ENCODE measurements at regions not wholly inside any gene's neighbourhood (a gene's known extent, or its start where the extent isn't known, plus 50 kb on each side); places are given as distances from the start of the nearest gene placed in this dataset.

DNA sequence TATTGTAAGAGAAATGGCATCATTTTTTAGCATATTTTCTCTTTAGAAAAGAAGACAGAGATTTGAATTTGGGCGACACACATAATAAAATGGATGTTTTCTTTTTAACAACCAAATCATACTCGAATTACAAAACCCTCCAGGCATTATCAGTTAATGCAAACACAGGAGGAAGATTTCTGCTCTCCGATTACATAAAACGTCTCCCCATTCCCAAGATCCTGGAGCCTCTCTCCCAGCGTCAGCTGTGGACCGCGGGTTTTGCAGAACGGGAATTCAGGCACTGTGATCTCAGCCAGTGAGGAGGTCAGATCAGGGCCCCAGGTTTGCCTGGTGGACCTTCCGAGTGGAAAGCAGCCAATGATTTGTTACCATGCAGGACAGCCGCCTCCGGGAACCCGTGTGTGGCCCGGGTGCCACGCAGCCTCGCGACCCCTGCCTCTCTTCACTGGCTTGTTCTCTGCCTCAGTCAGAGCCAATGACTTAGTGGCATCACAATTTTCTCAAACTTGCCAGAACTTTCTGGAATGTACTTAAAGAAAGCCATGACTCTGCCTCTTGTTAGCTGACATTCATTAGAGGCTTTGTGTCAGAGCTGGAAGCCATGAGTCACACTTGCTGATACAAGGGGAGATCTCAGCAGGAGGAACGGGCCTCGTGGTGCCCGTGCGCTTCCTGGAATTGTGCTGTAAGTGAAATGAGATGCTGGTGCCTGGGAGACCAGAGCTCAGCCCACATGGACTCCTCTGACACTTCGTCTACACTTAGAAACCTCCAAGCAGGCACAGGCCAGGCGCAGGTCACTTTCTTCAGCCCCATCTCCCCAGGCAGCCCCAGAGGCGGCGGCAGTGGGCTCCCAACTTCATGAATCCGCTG lies 246.1 kb downstream of the KLF6 start:
- DNase-seq (ENCODE audit: low spot score) = peak; percentile 36

DNA sequence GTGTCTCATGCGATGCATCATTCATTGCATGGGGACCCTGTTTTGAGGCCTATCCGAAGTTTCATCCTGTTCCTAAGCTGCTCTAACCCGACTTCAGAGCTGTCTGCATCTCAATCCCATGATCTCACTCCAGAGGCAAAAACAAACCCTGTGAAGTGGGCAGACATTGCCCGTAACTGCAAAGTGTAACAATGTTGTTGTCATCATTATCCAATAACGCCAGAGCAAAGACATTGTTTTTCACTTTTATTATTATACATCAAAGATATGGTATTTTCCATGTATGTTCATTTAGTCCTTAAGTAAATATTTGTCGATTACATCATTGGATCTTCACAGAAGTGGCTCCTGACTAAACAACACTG lies 246.7 kb downstream of the KLF6 start:
- no peak for DNase-seq (ENCODE audit: low spot score)

DNA sequence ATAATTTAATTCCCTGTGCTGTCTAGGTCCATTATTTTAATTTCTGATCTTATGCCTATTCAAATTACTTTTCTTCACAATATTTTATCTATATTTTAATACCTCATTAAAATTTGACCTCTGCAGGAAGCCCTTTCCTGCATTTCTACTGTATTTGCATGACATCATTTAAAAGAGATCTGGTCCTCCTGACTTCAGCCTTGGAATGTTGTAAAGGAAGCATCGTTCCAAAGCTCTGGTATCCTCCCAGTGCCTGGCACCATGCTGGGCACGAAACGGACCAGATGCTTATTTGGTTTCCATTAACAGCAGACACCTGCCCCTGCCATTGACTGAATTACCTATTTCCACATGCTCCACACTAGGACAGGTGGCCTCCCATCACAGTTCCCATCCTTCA lies 247.5 kb downstream of the KLF6 start:
- DNase-seq (ENCODE audit: low spot score) = no peak

DNA sequence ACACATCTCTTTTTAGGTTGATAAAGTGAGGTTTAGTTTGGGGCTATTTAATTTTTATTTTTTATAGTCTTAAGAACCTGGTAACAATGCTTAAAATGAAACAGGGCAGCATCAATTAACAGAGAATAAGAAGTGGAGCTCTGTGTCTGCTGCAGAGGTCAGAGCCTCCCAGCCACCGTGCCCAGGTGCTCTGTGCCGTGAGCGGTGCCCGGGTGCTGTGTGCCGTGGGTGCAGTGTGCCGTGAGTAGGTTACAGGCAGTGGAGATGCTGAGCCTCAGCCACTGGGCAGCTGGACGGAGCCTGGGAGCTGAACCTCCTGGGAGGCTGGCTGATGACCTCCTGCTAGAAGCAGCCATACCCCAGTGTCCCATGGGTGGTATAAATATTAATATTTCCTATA lies 250.0 kb downstream of the KLF6 start:
- no peak for DNase-seq (ENCODE audit: low spot score)

DNA sequence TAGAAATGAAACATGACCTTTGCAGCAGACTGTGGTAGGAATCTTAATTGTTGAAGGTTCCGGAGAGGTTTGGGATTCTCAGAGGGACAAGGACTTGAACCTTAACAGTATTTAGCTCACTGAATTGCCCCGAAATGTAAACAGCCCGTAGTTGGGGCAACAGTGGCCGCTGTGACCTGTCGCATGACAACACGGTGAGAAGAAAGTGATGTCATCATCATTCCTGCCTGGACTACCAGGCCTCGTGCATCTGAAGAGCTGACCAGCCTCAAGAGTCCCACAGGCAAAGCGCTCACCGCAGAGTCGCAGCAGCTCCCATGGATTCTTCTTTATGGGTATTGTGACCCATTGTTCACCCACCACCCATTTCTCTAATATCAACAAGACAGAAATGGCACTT lies 250.6 kb downstream of the KLF6 start:
- DNase-seq (ENCODE audit: low spot score) = no peak

DNA sequence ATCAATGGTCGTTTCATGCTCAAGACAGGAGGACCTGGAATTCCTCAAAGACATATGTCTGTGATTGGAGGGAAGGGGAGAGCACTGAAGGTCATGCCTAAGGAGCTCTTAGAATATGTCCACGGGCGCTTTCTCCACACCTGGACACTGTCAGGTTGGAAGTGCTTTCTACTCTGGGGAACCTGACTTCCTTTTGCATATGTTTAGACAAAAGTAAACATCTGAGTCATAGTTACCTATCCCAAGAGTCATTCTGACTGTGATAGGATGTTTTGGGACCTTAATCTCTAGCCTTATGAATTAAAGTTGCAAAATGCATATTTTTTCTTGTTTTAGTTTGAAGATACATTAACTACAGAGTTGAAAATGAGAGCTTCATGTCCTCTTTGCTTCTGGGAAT lies 251.7 kb downstream of the KLF6 start:
- no peak for DNase-seq (ENCODE audit: low spot score)

DNA sequence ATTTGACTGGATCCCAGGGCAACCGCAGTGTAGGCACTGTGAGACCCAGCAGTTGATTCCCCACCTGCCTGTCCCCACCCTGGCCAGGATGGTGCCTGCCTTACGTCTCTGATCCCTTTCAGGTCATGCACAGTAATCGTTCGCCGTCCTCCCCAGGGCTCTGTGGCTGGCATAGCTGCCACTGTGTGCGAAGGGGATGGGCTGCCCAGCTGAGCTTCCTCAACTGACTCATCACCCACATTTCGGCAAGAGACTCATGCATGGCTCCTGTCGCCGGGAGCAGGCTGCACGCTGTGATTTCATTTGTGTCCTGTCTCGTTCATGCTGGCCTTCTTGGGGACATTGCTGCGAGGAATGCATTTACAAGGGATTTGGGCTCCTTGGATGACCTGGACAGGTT lies 252.4 kb downstream of the KLF6 start:
- DNase-seq (ENCODE audit: low spot score) = no peak

DNA sequence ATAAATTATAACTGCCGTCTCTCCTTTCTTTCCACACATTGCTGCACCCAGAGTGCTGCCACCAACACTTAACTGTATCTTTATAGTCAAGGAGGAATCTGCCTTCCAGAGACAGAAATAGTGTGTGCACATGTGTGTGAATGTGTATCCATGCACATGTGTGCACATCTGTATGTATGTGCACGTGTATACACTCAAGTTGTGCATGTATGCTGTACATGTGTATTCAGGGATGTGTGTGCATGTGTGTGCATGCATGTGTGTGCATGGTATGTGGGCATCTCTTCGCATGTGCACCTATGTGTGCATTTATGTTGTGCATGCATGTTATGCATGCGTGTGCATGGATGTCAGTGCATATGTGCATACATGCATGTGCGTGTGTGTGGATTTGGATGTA lies 253.3 kb downstream of the KLF6 start:
- DNase-seq (ENCODE audit: low spot score) = no peak

DNA sequence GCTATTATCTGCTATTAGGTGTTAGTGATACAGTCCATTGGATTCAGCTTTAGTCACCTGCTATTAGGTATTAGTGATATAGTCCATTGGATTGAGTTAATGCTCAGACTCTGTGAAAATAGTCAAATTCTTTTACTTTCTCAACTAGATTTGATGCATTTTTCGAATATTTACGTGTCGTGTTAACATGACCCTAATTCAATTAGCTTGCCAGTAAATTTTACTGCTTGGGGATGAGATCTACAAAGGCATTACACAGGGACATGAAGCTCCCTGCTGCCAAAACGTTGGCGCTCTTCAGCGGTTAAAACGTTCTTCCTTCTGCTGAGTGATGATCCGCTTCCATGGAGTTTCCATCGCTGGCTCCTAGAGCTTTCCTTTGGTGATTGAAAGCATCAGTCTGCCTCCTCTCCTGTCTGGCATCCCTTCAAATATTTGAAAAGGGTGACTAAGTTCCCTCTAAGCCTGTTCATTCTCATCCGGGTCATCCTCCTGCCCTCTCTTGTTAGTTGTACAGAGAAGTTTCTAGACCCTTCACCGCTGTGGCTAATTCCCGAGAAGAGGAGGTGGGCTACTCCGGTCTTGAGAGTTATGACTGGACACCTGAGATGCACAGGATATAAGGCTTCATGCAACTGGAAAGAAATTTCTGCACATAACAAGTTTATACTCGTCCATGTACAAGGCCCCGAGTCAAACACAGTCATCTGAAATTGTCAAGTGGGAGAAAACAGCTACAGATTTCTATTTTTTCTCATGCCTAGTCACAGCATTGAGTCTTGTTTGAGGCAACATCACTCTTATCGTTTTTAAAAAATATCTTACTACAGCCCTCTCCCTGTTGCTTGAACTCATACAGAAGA lies 254.0 kb downstream of the KLF6 start:
- DNase-seq (ENCODE audit: low spot score) = no peak

DNA sequence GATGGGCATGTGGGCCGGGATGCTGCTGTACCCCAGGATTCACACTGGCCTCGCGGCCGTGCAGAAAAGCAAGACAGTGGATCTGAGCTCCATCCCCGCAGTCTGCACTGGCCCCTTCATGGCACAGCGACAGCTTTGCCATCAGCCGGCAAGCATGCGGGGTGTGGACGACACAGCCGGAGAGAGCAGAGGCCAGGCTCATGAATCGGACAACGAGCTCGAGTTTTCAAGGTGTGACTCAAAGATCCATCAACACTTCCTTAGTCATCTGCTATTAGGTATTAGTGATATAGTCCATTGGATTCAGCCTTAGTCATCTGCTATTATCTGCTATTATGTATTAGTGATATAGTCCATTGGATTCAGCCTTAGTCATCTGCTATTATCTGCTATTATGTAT lies 254.7 kb downstream of the KLF6 start:
- no peak for DNase-seq (ENCODE audit: low spot score)

DNA sequence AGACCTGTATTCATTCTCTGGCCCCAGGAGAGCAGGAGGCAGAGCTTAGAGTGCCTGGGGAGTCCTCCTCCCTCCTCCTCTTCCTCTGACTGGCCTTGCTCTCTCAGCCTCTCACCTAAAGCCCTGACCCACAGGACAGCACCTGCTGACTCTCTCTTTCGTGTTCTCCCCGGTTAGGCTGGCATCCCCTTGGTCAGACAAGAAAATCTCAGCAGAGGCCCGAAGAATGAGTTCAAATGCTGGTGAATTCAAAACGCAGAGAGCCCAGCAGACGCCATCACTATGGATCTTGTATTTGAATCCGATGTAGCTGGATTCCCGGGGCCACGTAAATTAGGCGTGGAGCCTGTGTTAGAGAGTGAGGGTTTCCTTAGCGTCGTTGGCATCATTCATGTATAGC lies 255.3 kb downstream of the KLF6 start:
- DNase-seq (ENCODE audit: low spot score) = no peak

DNA sequence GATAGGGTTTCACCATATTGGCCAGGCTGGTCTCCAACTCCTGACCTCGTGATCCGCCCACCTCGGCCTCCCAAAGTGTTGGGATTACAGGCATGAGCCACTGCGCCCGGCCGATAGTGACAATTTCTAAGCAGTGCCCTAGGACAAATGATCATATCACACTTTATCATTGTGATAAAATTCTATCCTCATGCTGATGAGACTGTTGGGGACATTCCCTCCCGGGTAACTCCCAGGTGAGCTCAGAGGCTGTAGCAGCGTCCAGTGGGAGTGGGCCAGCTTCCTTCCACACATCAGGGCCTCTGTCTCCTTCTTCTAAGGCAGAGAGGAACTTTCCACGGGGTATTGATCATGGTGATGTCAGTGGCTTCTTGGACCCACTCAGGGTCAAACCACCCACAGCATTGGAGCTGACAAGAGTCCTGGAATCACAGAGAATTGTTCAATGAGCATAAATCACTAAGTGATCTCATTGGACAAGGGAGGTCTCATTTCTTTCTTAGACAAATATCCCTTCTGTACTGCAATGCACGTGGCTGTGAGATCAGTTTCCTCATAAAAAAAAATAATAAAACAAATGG lies 256.1 kb downstream of the KLF6 start:
- no peak for DNase-seq (ENCODE audit: low spot score)

DNA sequence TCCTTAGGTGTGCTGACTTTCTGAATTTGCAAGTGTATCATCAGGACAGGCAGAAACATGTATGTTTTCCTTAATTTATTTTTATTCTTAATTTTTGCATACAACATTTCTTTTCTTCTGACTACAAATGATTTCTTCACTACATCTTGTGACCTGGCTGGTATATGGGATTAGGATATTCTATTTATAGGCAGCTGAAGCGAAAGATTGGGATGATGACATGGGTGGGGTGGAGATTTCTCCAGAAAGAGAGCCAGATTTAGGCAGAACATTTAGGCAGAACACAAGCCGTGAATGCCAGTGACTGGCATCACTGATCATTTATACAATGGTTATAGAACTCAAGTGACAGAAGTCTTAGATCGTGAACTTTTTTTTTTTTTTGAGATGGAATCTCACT lies 256.7 kb downstream of the KLF6 start:
- no peak for DNase-seq (ENCODE audit: low spot score)

DNA sequence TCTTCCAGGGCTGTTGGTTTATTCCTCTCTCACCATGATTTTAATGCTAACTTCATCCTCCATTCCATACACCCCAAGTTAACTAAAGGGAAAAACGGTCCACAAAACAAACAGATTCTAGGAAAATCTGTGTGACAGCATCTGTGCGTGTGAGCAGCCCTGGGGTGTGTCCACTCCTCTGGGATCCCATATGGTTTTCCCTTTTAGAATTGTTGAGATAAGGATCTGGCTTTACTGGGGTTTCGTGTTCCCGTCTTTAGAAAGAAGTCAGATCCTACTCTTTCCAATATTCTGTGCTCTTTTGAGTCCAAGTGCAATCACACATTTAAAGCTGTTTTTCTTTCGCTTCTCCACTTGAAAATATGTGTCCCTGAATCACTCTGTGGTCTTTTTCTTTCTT lies 257.1 kb downstream of the KLF6 start:
- DNase-seq (ENCODE audit: low spot score) = no peak

DNA sequence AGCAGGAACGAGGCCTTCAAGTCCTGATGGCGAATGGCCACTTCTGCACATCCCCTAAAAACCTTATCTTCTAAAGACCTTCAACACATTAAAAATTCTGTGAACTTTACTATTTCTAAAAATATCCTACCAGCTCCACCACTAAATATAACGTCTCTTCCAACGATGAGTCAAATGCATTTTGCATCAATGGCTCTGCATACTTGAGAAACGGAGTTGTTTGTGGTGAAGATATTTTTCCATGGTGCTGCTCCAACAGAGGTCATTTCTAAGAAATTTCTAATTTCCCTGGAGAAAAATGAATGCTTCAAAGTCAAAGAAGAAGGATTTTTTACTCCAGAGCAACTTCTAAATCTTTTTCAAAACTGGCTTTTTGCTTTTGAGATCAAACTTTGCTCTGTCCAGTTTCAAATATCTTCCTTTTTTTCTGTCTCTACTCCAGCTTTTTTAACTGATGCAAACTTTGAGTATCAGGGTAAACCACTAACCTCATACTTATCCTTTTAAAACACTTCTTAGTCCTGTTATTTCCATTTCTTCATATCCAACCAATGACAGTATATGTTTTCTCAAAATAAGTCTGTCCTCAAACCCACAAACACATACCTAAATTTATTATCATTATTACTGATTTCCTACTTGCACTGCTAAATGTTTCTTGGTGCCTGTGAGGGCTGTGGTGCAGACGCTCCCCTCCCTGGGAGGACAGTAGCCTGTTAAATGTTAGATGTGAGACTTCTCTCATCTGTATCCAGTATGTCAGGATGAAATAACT lies 258.1 kb downstream of the KLF6 start:
- no peak for DNase-seq (ENCODE audit: low spot score)

DNA sequence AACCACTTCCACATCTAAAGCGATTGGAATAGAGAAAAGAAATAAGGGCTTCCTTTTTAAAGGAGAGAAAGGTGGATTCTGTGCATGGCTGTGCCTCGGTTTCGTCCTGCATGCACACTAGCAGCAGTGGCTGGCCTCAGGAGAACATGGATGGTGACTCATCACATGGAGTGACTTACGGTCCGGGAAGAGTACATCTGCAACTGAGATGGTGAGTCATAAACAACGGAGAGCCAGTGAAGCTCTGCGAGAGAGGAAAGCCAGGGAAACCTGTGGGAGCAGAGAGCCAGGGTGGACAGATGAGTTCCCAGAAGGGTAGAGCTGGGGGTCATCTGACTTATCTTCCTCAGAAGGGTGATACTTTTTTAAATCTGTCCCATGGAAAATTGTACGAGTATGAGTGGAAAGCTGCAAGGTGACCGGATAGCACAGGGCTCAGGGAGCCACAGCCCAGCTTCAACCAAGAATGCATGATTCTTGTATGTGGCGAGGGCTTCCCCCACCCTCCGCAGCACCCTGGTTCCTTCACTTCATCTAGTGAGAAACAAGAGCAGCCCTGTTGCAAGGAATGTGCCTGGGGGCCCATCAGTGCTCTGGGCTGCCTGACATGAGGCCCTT lies 259.1 kb downstream of the KLF6 start:
- no peak for DNase-seq (ENCODE audit: low spot score)

DNA sequence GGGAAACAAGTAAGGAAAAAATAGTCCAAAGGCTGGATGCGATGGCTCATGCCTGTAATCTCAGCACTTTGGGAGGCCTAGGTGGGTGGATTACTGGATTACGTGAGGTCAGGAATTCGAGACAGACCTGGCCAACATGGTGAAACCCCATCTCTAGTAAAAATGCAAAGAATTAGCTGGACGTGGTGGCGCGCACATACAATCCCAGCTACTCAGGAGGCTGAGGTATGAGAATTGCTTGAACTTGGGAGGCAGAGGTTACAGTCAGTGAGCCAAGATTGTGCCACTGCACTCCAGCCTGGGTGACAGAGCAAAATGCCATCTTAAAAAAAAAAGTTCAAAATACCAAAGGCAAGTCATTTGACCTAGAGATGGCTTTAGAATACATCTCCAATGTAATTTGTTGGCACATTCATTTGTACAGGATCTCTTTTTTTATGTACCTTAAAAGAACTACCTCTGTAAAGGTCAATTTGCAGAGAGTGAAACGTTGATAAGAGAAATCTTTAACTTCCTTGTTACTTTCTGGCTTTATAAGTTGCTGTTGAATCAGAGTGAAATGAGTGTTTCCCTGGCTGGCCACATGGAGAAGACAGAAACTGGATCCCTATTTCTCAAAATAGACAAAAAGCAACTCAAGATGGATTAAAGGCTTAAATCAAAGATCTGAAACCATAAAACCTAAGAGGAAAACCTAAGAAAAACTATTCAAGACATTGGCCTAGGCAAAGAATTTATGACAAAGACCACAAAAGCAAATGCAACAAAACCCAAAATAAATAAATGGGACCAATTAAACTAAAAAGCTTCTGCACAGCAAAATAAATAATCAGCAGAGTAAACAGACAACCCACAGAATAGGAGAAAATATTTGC lies 260.7 kb downstream of the KLF6 start:
- DNase-seq (ENCODE audit: low spot score) = no peak

DNA sequence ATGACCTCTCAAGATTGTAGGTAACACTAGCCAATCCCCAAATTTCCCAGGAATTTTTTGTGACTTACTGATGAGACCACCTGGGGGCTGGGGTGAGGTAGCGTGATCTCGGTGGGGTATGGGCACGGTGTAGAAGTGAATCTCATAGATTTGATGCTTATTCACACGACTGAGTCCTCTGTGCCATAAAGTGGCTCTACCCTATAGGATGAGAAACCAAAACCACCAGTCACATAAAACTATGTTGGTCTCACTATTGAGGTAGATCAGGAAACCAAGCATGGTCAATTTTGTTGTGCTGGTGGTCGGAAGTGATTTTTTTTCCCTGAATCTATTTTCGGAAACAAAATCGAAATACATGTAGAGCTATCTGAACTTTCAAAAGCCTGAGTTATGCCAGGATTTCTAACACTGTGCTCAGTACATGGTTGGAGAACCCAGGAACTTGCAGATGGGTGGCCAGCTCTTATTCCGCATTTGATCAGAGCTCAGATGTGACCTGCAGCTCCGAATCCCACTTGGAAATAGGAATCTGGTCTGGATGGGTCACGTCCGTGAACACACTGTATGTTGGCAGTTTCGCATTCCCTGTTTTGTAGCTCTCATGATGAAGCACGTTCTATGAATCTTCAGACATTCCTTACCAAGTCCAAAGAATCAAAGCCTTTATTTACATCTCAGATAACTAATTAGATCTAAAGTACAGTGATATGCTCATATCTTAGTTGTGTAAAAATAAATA lies 261.5 kb downstream of the KLF6 start:
- no peak for DNase-seq (ENCODE audit: low spot score)

DNA sequence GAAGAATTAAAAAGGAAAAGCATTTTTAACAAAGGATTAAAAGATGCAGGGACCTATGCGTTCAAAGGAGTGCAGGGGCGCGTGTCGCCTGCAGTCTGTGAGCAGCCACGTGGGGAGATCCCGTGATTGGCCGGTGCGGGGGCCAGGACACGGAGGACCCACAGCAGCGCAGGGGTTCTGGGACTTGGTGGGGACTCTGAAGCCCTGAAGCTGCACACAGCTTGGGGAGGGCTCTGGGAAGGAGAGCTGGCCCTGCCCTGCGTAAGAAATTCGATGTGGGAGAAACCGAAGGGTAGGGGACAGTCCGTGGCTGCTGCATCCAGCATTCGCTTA lies 268.1 kb downstream of the KLF6 start:
- DNase-seq (ENCODE audit: low spot score) = no peak

DNA sequence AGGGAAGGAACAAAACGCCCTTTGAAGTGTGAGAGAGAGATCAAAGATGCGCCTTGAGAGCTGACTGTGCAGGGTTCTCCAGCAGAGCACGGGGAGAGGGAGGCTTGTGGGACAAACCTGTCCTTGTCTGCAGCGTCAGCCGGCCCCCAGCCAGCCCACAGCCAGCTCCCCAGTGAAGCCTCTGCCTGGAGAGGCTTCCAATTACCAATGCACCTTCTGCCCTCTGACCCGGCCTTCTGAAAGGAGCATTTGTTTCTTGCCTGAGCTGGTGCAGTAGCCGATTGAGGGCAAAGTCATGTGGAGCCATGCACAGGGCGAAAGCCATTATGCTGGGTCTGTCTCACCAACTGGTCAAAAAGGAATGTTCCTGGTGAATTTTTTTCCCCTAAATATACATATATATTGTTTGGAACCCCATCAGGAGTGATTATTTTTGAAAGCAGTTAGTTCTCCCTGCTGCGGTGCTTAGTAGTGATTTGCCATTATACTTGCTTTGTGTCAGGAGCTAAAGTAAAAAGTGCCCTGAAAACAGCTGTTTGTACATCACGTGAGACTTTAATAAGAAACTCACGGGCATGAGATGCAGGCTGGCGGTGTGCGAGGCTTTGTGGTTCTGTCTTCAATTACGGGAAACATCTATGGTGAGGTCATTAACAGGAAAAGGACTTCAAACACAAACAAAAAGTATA lies 268.6 kb downstream of the KLF6 start:
- DNase-seq (ENCODE audit: low spot score) = peak; percentile 61

Measured in pons (tissue), 1 donor.